BE2C (cell line): ENCODE measurements at regions not wholly inside any gene's neighbourhood (a gene's known extent, or its start where the extent isn't known, plus 50 kb on each side); places are given as distances from the start of the nearest gene placed in this dataset.
A peak's percentile ranks its signal among the peaks of the same experiment; 100 is the strongest.

Experiments used
- DNase-seq: peaks from one replicate; pipeline ENCODE4 v3.0.0-alpha.2; 2020
- H3K27me3 ChIP-seq: fragments of 250-450 bp; sonication (Bioruptor Pico); 2 replicates; pipeline ENCODE4 v1.5.1; 2020; ENCODE audit warnings: mild to moderate bottlenecking
- H3K36me3 ChIP-seq: fragments of 250-450 bp; sonication (Bioruptor Pico); 2 replicates; pipeline ENCODE4 v1.5.1; 2020; ENCODE audit warnings: mild to moderate bottlenecking
- H3K4me1 ChIP-seq: fragments of 250-450 bp; sonication (Bioruptor Pico); 2 replicates; pipeline ENCODE4 v1.5.1; 2020
- H3K4me3 ChIP-seq: 2 replicates; pipeline ENCODE4 v1.5.1; 2011; ENCODE audit warnings: low read depth, low read length
- H3K9me3 ChIP-seq: fragments of 250-450 bp; sonication (Bioruptor Pico); 2 replicates; pipeline ENCODE4 v1.5.1; 2020
- CTCF ChIP-seq: IDR thresholded peaks from 2 replicates; pipeline ENCODE4 v1.5.1; 2012; ENCODE audit warnings: mild to moderate bottlenecking, low read depth, low read length

GRCh38 chr2:7951490-7951889, 730.4 kb upstream of the ID2 start:
- no peak for DNase-seq
- H3K9me3 ChIP-seq, result no peaks in the 10 kb centered on the region
- H3K36me3 ChIP-seq, result no peaks in the 10 kb centered on the region
- TF ChIP-seq CTCF, result no peak
- H3K27me3 ChIP-seq, result no peaks in the 10 kb centered on the region
- H3K4me3 ChIP-seq, result no peak overlapping the region
- H3K4me1 ChIP-seq, result peaks cover 3% of the 10 kb centered on the region; the same call in 1 of the 2 replicates

- Histone ChIP-seq H3K36me3 (no peaks in the 10 kb centered on the region), H3K9me3 (no peaks in the 10 kb centered on the region), H3K27me3 (no peaks in the 10 kb centered on the region), H3K4me3 (no peak overlapping the region), H3K4me1 (peaks cover 3% of the 10 kb centered on the region; the same call in 1 of the 2 replicates)
- no peak for DNase-seq
- no peak for TF ChIP-seq CTCF
These were observed 729.7 kb upstream of the ID2 start for GRCh38 chr2:7952046-7952745.

GRCh38 chr2:7953195-7953594, 728.7 kb upstream of the ID2 start:
- Histone ChIP-seq H3K9me3 (no peaks in the 10 kb centered on the region), H3K4me1 (peaks cover 3% of the 10 kb centered on the region; the same call in 1 of the 2 replicates), H3K36me3 (no peaks in the 10 kb centered on the region), H3K27me3 (no peaks in the 10 kb centered on the region), H3K4me3 (no peak overlapping the region)
- TF ChIP-seq CTCF, result no peak
- peak; percentile 79 for DNase-seq

GRCh38 chr2:7954234-7954633, 727.6 kb upstream of the ID2 start:
- no peak overlapping the region for H3K4me3 ChIP-seq
- no peaks in the 10 kb centered on the region for H3K9me3 ChIP-seq
- no peaks in the 10 kb centered on the region for H3K27me3 ChIP-seq
- no peaks in the 10 kb centered on the region for H3K36me3 ChIP-seq
- DNase-seq, result no peak
- TF ChIP-seq CTCF, result no peak
- peaks cover 3% of the 10 kb centered on the region; the same call in 1 of the 2 replicates for H3K4me1 ChIP-seq

GRCh38 chr2:7956126-7956689, 725.6 kb upstream of the ID2 start:
- Histone ChIP-seq H3K9me3 (no peaks in the 10 kb centered on the region), H3K27me3 (no peaks in the 10 kb centered on the region), H3K4me3 (no peak overlapping the region), H3K36me3 (no peaks in the 10 kb centered on the region), H3K4me1 (peaks cover 3% of the 10 kb centered on the region; the same call in 1 of the 2 replicates)
- no peak for TF ChIP-seq CTCF
- DNase-seq, result no peak

- TF ChIP-seq CTCF, result no peak
- no peak for DNase-seq
- H3K9me3 ChIP-seq, result no peaks in the 10 kb centered on the region
- H3K36me3 ChIP-seq, result no peaks in the 10 kb centered on the region
- H3K27me3 ChIP-seq, result no peaks in the 10 kb centered on the region
- H3K4me3 ChIP-seq, result no peak overlapping the region
- H3K4me1 ChIP-seq, result no peaks in the 10 kb centered on the region; the same call in 1 of the 2 replicates
These were observed 720.3 kb upstream of the ID2 start for GRCh38 chr2:7961550-7961949.
